Lower leg skin (tissue), 3 donors: ENCODE measurements at regions not wholly inside any gene's neighbourhood (a gene's known extent, or its start where the extent isn't known, plus 50 kb on each side); places are given as distances from the start of the nearest gene placed in this dataset.

Experiments used
- POLR2A ChIP-seq, 2 donors: fragments of 450-650 bp; IDR thresholded peaks; one replicate each; pipeline ENCODE4 v1.6.1; 2016 to 2017; ENCODE audit warnings: antibody characterized with exemption in 2 of 2, mild to moderate bottlenecking in 1 of 2, moderate library complexity in 1 of 2
- TF ChIP-seq, protein P1 (sequence below), 3 donors: fragments of 450-650 bp; IDR thresholded peaks; one replicate each; pipeline ENCODE4 v1.5.1; 2016; ENCODE audit warnings: antibody characterized with exemption in 3 of 3, mild to moderate bottlenecking in 3 of 3, moderate library complexity in 2 of 3

DNA sequence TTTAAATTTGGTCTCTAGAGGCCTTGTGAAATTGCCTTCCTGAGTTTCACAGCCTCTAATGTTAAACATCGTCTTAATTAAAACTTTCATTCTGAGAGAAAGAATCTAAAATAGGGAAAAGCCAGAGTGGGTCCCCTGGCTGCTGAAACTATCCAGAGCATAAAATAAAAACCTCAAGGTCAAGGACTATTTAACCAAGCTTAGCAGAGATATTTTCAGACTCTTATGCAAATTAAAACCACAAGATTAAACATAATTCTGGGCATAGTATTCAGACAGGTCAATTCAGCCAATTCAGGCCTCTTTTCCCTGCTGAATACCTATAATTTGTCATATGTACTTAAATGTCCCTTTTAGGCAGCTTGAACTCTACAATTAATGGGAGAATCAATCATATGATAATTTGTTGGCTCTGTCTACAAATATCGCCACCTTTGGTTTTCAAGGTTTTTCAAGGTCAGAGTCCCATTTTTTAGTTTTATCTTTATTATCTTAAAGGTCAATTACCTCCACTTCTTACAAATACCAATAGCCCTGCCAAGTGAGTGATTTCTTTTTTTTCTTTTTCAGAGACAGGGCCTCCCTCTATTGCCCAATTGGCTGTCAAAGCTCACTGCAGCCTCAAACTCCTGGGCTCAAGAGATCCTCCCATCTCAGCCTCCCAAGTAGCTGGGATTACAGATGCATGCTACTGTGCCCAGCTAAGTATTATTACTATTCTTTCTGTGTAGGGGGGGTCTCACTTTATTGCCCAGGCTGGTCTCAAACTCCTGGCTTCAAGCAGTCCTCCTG, 257.1 kb downstream of the PHLDA1 start:
- TF ChIP-seq, protein P1, sequence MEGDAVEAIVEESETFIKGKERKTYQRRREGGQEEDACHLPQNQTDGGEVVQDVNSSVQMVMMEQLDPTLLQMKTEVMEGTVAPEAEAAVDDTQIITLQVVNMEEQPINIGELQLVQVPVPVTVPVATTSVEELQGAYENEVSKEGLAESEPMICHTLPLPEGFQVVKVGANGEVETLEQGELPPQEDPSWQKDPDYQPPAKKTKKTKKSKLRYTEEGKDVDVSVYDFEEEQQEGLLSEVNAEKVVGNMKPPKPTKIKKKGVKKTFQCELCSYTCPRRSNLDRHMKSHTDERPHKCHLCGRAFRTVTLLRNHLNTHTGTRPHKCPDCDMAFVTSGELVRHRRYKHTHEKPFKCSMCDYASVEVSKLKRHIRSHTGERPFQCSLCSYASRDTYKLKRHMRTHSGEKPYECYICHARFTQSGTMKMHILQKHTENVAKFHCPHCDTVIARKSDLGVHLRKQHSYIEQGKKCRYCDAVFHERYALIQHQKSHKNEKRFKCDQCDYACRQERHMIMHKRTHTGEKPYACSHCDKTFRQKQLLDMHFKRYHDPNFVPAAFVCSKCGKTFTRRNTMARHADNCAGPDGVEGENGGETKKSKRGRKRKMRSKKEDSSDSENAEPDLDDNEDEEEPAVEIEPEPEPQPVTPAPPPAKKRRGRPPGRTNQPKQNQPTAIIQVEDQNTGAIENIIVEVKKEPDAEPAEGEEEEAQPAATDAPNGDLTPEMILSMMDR (IDR thresholded peaks at IDR 0.05) = no peak
- TF ChIP-seq POLR2A (IDR thresholded peaks at IDR 0.05) = no peak
